ENCODE measurements at regions not wholly inside any gene's neighbourhood (a gene's known extent, or its start where the extent isn't known, plus 50 kb on each side); places are given as distances from the start of the nearest gene placed in this dataset.

GRCh38 chr12:109651596-109651995 is 62.0 kb upstream of the FAM222A start:
- Histone ChIP-seq H3K9me3 (ENCODE audit: control insufficient read depth, insufficient read depth, low read depth, low read length) (no peaks in the 10 kb centered on the region), H3K36me3 (ENCODE audit: control insufficient read depth, insufficient read depth, low read length) (no peaks in the 10 kb centered on the region), H3K4me1 (ENCODE audit: control insufficient read depth, insufficient read depth, low read length) (no peaks in the 10 kb centered on the region), H3K4me3 (ENCODE audit: low read depth in 2 of 2, low read length in 2 of 2) (no peak overlapping the region), H3K27me3 (ENCODE audit: control insufficient read depth, insufficient read depth, low read length) (no peaks in the 10 kb centered on the region; the same call in 1 of the 2 replicates), H3K27ac (ENCODE audit: low read length) (no peak overlapping the region)
- TF ChIP-seq REST (IDR thresholded peaks at IDR 0.05; ENCODE audit: insufficient read depth in 1 of 2, low read depth in 2 of 2, low read length in 1 of 2), result no peak
- TF ChIP-seq TCF7L2 (IDR thresholded peaks at IDR 0.05; ENCODE audit: low read depth, low read length), result no peak
- no peak for TF ChIP-seq SIN3A (IDR thresholded peaks at IDR 0.05; ENCODE audit: borderline replicate concordance, insufficient read depth, low read depth, low read length)
- TF ChIP-seq POLR2AphosphoS5 (IDR thresholded peaks at IDR 0.05; ENCODE audit: low read depth, low read length), result no peak
- TF ChIP-seq CTCF (IDR thresholded peaks at IDR 0.05), result no peak
- POLR2A ChIA-PET, result no interaction called here
- intact Hi-C loops (cut with micrococcal nuclease; ENCODE audit: unreplicated experiment), result no loop called here
- ATAC-seq (no peak), DNase-seq (ENCODE audit: low read depth, low spot score) (no peak)
- in situ Hi-C loops (cut with HindIII; ENCODE audit: low pct_unique_long_range_greater_than_20kb, low sequenced_read_pairs), result no loop called here
- CTCF ChIA-PET, result no interaction called here
- BruUV-seq (replicated peaks), result no TSS peak

- H3K27ac ChIP-seq (ENCODE audit: low read length), result no peak overlapping the region
These were observed 61.2 kb upstream of the FAM222A start for GRCh38 chr12:109652233-109652976.

More at GRCh38 chr12:109652233-109652976, 61.2 kb upstream of the FAM222A start:
- CTCF ChIA-PET, result no interaction called here
- POLR2A ChIA-PET, result no interaction called here
- in situ Hi-C loops (cut with HindIII; ENCODE audit: low pct_unique_long_range_greater_than_20kb, low sequenced_read_pairs) (no loop called here), intact Hi-C loops (cut with micrococcal nuclease; ENCODE audit: unreplicated experiment) (no loop called here)
- ATAC-seq (no peak), DNase-seq (ENCODE audit: low read depth, low spot score) (no peak)
- BruUV-seq (replicated peaks), result no TSS peak
- H3K36me3 ChIP-seq (ENCODE audit: control insufficient read depth, insufficient read depth, low read length), result no peaks in the 10 kb centered on the region
- no peaks in the 10 kb centered on the region for H3K4me1 ChIP-seq (ENCODE audit: control insufficient read depth, insufficient read depth, low read length)
- H3K9me3 ChIP-seq (ENCODE audit: control insufficient read depth, insufficient read depth, low read depth, low read length), result no peaks in the 10 kb centered on the region
- no peak for TF ChIP-seq CTCF (IDR thresholded peaks at IDR 0.05)
- TF ChIP-seq REST (IDR thresholded peaks at IDR 0.05; ENCODE audit: insufficient read depth in 1 of 2, low read depth in 2 of 2, low read length in 1 of 2), result no peak
- TF ChIP-seq SIN3A (IDR thresholded peaks at IDR 0.05; ENCODE audit: borderline replicate concordance, insufficient read depth, low read depth, low read length), result no peak
- no peak for TF ChIP-seq POLR2AphosphoS5 (IDR thresholded peaks at IDR 0.05; ENCODE audit: low read depth, low read length)
- H3K27me3 ChIP-seq (ENCODE audit: control insufficient read depth, insufficient read depth, low read length), result no peaks in the 10 kb centered on the region; the same call in 1 of the 2 replicates
- H3K4me3 ChIP-seq (ENCODE audit: low read depth in 2 of 2, low read length in 2 of 2), result no peak overlapping the region

Data from Panc1 (cell line).